Fibroblast of lung (primary cell): ENCODE measurements at regions not wholly inside any gene's neighbourhood (a gene's known extent, or its start where the extent isn't known, plus 50 kb on each side); places are given as distances from the start of the nearest gene placed in this dataset.

ENCODE experiments used
- EZH2 ChIP-seq: IDR thresholded peaks from 2 replicates; pipeline ENCODE4 v1.5.1; 2012; ENCODE audit warnings: low read length, control low read depth, mild to moderate bottlenecking; ENCODE audit errors: missing control alignments
- TF ChIP-seq, protein P1 (sequence below), 2 donors: IDR thresholded peaks in 1 of 2; conservative IDR thresholded peaks in 1 of 2; 1 replicate in 1 of 2; 2 replicates in 1 of 2; pipeline ENCODE4 v1.5.1; 2011 to 2012; ENCODE audit warnings: low read length in 2 of 2, control low read depth in 1 of 2, inconsistent platforms in 1 of 2, low read depth in 1 of 2, mild to moderate bottlenecking in 1 of 2

DNA sequence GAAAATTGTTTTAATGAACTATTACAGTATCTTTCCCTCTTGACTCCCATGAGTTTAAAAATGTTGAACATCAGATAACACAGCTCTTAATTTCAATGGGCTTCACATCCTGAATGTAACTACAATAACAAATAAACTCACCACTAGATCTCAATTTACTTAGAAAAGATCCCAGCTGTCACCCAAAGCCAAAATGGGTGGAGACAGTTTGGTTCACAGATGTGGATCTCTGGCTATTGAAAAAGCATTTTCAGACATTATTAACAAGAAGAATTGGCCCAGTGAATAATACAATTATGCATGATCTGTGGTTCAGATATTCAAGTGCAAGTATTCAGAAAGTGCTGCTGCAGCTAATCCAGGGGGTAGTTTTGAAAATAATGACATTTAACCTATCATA lies 184.7 kb upstream of the RALGAPA2 start:
- TF ChIP-seq, protein P1, sequence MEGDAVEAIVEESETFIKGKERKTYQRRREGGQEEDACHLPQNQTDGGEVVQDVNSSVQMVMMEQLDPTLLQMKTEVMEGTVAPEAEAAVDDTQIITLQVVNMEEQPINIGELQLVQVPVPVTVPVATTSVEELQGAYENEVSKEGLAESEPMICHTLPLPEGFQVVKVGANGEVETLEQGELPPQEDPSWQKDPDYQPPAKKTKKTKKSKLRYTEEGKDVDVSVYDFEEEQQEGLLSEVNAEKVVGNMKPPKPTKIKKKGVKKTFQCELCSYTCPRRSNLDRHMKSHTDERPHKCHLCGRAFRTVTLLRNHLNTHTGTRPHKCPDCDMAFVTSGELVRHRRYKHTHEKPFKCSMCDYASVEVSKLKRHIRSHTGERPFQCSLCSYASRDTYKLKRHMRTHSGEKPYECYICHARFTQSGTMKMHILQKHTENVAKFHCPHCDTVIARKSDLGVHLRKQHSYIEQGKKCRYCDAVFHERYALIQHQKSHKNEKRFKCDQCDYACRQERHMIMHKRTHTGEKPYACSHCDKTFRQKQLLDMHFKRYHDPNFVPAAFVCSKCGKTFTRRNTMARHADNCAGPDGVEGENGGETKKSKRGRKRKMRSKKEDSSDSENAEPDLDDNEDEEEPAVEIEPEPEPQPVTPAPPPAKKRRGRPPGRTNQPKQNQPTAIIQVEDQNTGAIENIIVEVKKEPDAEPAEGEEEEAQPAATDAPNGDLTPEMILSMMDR (conservative IDR thresholded peaks at IDR 0.05 in 1 of 2, IDR thresholded peaks at IDR 0.05 in 1 of 2; ENCODE audit: low read depth in 1 of 2, low read length in 2 of 2): no peak
- no peak for TF ChIP-seq EZH2
